IPS-18c (cell line): ENCODE measurements at regions not wholly inside any gene's neighbourhood (a gene's known extent, or its start where the extent isn't known, plus 50 kb on each side); places are given as distances from the start of the nearest gene placed in this dataset.

ENCODE experiments used
- H3K4me3 ChIP-seq: 2 replicates; pipeline ENCODE4 v1.7.0; 2013; ENCODE audit warnings: low read depth, mild to moderate bottlenecking, low read length, moderate library complexity; ENCODE audit not compliant: insufficient read depth
- H3K9me3 ChIP-seq: one replicate; pipeline ENCODE4 v1.6.1; 2013; ENCODE audit warnings: mild to moderate bottlenecking, low read length, moderate library complexity; ENCODE audit not compliant: control insufficient read depth, insufficient read depth

DNA sequence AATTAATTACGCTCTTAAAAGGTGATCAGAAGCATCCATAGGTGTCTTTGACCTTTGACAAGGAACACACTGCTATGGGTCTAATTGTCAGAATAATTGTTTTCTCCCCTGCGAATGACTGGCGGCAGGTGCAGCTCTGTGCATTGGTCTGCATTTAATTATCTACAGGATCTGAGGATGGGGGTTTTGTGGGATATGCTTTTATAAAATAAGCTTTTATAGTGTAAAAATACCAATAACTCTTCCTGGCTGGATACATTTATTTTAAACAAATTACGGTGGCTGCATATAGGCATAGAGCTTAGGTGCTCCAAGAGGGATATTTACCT lies 201.6 kb upstream of the RGMA start:
- Histone ChIP-seq H3K4me3 (no peak overlapping the region), H3K9me3 (no peaks in the 10 kb centered on the region)

DNA sequence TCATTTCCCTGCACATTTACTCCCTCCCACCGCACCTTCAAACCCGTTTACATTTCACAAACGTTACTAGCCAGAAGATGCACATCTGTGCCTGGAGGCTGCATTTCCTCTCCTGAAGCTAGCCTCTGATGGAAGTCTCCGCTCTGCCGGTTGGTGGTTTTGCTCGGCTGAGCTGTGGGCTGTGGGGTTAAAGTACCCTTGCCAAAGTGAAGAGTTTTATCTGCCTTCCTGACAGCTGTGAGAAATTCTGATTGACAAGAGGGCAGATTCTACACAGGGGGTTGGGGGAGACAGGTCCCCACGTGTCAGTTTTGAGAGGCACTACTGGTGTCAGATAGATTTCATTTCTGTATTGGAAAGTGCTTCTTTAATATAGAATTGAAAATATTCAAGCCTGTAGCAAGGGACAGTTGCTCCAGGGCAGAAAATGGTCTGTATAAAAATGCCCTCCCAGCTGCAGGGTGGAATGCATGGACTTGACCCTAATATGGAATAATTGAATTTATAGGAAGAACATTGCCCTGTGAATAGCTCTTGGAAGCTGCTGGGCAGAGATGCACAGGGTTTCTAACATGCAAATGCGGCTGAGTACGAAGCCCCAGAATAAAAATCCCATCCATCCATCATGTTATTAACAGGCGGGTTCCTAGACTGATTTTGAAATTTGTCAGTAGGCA lies 201.1 kb upstream of the RGMA start:
- Histone ChIP-seq H3K9me3 (no peaks in the 10 kb centered on the region), H3K4me3 (no peak overlapping the region)

DNA sequence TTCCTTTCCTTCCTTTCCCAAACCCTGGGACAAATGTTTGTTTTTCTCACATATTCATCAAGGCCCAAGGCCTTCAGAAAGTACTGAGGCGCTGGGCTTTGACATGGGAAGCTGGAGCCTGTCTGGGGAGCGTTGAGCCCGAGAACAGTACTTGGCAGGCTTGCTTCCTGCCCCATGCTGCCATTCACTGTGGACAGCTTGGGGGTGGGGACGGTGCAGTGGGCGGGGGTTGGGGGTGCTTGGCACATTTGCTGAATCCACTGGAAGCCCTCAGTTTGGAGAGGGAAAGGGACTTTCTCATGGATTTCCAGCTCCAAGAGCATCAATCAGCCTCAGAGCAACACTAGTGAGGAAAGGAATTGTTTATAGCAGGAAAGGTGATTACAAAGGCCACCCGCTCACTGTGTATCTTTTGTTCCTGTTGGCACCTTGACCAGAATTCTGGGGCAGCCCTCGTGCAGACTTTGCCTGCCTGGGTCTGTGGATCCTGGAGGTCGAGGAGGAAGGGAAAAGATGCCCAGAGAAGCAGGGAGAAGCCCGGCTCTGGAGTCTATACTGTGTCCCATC lies 199.8 kb upstream of the RGMA start:
- Histone ChIP-seq H3K9me3 (no peaks in the 10 kb centered on the region), H3K4me3 (no peak overlapping the region)

DNA sequence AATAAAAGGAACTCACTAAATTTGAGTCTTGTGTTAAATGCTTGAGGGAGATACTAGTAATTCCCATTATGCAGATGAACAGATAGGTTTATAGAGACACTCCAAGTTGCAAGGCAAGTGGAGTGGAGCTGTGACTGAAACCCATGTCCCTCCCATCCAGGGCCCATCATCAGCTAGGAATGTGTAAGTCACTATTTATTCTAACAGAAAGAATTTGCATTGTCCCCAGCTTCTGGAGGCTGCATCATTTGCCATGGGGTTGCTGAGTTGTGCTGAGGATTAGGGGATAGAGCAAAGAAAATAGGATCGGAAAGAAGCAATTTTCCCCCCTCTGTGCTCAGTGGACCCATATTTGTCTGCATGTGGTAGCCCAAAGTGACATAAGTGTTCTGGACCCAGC lies 197.4 kb upstream of the RGMA start:
- Histone ChIP-seq H3K4me3 (no peak overlapping the region), H3K9me3 (no peaks in the 10 kb centered on the region)

GRCh38 chr15:93283854-93284253 lies 194.8 kb upstream of the RGMA start:
- H3K9me3 ChIP-seq, result no peaks in the 10 kb centered on the region
- H3K4me3 ChIP-seq, result no peak overlapping the region

GRCh38 chr15:93282808-93283207 lies 193.8 kb upstream of the RGMA start:
- Histone ChIP-seq H3K9me3 (no peaks in the 10 kb centered on the region), H3K4me3 (no peak overlapping the region)

DNA sequence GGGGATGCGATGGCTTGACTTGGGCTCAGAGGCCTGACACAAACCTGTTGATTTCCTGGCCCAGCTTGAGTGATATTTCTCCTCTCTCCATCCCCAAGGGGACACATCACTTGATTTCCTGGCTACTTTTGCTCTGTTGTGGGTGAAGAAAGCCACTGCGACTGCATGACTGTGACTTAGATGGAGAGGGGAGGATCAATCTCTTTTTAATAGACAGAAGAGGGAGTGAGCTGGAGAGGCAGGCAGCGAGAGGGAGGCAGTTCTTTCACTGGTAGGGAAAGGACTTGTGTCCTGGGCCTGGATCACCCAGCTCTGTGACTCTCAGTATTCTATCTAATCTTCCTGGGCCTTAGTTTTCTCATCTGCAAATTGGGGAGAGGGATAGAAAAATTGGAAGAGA lies 189.8 kb upstream of the RGMA start:
- no peaks in the 10 kb centered on the region for H3K9me3 ChIP-seq
- H3K4me3 ChIP-seq, result no peak overlapping the region

DNA sequence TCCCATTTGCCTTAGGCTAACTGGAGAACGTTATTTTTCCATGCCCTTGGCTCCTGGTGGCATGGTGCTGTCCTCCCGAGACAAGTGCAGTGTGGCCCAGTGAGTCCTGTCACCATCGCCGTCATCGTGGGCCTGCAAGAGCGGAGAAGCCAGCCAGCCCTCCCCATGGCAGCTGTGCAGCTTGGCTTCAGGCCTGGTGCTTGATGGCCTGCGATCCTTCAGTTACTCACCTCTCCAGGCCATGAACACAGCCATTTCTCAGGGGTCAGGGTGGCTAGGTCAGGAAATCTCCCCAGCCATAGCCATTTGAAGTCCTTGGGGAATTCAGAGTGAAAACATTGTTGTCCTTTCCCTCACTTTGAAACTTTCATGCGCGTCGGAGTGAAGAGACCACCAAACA lies 189.0 kb upstream of the RGMA start:
- H3K4me3 ChIP-seq, result no peak overlapping the region
- H3K9me3 ChIP-seq, result no peaks in the 10 kb centered on the region

- H3K4me3 ChIP-seq, result no peak overlapping the region
- H3K9me3 ChIP-seq, result no peaks in the 10 kb centered on the region
These were observed 185.2 kb upstream of the RGMA start for GRCh38 chr15:93274257-93274656.

GRCh38 chr15:93271871-93272270 lies 182.9 kb upstream of the RGMA start:
- no peaks in the 10 kb centered on the region for H3K9me3 ChIP-seq
- H3K4me3 ChIP-seq, result no peak overlapping the region

DNA sequence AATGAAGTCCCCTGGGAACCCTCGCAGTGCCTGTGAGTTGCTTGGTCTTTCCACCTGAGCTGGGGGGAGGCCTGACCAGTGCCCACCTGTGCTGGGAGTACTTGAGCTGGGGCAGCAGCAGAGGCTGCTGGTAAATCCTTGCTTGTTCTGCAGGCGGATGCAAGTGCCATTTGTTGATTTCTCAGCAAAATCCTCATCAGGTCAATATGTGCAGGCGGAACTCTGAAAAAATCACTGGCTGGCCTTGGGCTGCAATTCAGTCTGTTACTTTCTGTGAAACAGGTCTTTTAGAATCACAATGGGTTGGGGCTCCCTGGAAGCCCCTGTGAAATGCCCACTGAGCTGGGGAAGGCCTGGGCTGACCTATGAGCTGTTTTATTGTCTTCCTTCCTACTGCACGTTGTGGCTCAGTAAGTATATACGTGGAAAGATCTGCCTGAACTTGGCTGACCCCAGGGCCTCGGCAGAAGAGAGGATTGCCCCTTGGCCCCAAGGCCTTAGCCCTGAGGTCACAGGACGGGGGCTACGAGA lies 182.0 kb upstream of the RGMA start:
- no peak overlapping the region for H3K4me3 ChIP-seq
- H3K9me3 ChIP-seq, result no peaks in the 10 kb centered on the region

DNA sequence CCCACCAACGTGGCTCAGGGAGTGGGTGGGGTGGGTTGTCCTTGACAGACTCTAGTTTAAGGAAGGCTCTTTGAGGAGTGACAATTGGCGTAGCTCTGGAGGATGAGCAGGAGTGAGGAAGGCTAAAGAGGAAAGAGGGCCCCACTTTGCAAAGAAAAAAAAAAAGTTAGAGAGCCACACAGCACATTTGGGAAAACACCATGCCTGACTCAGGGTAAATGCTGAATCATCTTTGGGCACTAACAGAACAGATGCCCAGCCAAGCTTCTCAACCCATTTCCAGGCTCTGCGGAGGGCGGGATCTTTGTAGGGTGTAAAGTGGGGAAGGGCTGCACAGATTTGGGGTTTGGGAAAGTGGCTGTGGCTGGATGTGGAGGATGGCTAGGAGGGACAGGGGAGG lies 179.1 kb upstream of the RGMA start:
- Histone ChIP-seq H3K9me3 (no peaks in the 10 kb centered on the region), H3K4me3 (no peak overlapping the region)

GRCh38 chr15:93266291-93266690 lies 177.3 kb upstream of the RGMA start:
- H3K4me3 ChIP-seq, result no peak overlapping the region
- no peaks in the 10 kb centered on the region for H3K9me3 ChIP-seq

DNA sequence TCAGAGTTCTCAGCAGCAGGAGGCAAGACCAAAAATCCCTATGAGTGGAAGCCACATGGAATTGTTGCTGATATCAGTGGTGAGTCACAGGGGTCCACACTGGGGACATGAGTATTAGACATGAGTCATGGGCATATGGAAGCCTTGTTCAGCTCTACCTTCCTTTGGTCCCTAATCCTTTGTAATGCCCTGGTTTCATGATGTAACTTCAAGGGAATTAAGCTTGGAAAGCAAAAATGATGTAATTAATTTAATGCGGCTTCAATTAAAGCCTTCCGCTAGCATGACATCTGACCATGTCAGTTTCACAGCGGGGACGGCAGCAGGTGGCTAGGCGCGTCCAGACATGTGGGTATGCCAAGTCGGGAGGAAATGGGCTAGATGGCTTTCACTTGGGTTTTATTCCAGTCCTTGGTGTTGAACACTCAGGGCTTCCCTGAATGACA lies 176.1 kb upstream of the RGMA start:
- no peaks in the 10 kb centered on the region for H3K9me3 ChIP-seq
- no peak overlapping the region for H3K4me3 ChIP-seq

DNA sequence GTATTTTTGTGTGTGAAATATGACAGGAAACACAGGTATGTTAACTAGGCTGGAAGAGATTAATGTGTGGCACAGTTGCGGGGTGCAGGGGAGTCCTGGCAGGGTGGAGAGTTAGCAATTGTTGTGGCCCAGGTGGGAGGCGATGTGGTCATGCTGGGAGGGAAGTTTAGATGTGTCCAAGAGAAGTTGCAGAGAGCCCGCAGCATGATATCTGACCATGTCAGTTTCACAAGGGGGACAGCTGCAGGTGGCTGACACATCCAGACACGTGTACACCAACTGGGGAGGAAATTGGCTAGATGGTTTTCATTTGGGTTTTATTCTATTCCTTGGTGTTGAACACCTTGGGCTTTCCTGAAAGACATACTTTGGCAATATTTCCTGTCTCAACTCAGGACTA lies 172.8 kb upstream of the RGMA start:
- Histone ChIP-seq H3K9me3 (no peaks in the 10 kb centered on the region), H3K4me3 (no peak overlapping the region)

- no peak overlapping the region for H3K4me3 ChIP-seq
- no peaks in the 10 kb centered on the region for H3K9me3 ChIP-seq
These were observed 168.9 kb upstream of the RGMA start for GRCh38 chr15:93257920-93258319.

- H3K4me3 ChIP-seq, result no peak overlapping the region
- H3K9me3 ChIP-seq, result no peaks in the 10 kb centered on the region
These were observed 164.7 kb upstream of the RGMA start for GRCh38 chr15:93253681-93254080.

DNA sequence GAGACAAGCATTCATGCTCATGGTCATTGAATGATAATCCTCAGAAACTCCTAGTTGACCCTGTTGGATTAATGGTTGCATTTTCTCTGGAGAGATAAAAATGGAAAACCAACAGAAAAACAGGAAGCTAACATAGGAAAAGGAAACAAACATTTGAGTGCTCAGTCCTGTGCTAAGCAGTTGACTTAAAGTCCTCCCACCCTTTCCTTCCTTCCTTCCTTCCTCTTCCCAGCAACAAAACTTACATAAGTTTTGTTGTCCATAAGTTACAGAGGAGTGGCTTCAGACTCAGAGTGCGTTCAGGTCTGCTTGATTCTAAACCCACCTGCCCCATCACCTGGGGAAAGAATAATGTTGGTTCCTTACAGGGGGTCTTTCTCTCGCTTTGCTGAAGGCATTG lies 163.8 kb upstream of the RGMA start:
- Histone ChIP-seq H3K9me3 (no peaks in the 10 kb centered on the region), H3K4me3 (no peak overlapping the region)

DNA sequence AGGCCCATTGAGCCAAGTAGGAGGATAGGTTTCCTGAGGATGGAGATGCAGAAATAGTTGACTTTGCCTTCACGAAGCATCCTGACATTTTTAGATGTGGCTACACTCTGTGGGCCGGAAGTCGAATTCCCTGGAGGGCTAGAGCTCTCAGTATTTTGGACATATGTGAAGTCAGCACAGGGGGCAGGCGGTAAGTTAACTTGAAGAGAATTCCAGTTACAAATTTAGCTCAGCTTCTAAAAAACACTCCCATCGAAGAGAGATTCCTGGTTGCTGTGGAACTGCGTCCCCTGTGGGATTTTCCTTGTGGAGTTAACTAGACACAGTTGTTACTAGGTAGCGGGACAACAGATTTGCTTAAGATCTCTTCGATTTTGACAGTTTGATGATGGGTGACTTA lies 161.9 kb upstream of the RGMA start:
- H3K9me3 ChIP-seq, result no peaks in the 10 kb centered on the region
- H3K4me3 ChIP-seq, result no peak overlapping the region
